Ascending aorta (tissue), 2 donors: ENCODE measurements at regions not wholly inside any gene's neighbourhood (a gene's known extent, or its start where the extent isn't known, plus 50 kb on each side); places are given as distances from the start of the nearest gene placed in this dataset.
A peak's percentile ranks its signal among the peaks of the same experiment; 100 is the strongest.

Experiments used
- DNase-seq, 2 donors: peaks; one replicate each; pipeline ENCODE4 v3.0.0-alpha.2; 2019; ENCODE audit warnings: low spot score in 2 of 2
- H3K27ac ChIP-seq, 2 donors: fragments of 200-600 bp; sonication (generic); one replicate each; pipeline ENCODE4 v1.5.1; 2016 to 2017; ENCODE audit warnings: mild to moderate bottlenecking in 1 of 2
- H3K27me3 ChIP-seq: fragments of 200-600 bp; sonication (generic); one replicate; pipeline ENCODE4 v1.5.1; 2017
- H3K36me3 ChIP-seq, 2 donors: fragments of 200-600 bp; sonication (generic); one replicate each; pipeline ENCODE4 v1.5.1; 2016
- H3K4me1 ChIP-seq, 2 donors: fragments of 200-600 bp; sonication (generic); one replicate each; pipeline ENCODE4 v1.5.1; 2016 to 2017; ENCODE audit warnings: mild to moderate bottlenecking in 1 of 2
- H3K4me3 ChIP-seq, 2 donors: fragments of 200-600 bp; sonication (generic); one replicate each; pipeline ENCODE4 v1.5.1; 2016 to 2017; ENCODE audit warnings: mild to moderate bottlenecking in 1 of 2
- H3K9me3 ChIP-seq, 2 donors: fragments of 200-600 bp; sonication (generic); one replicate each; pipeline ENCODE4 v1.5.1; 2016
- intact Hi-C: fragments of 100-400 bp; cut with DNase I; formaldehyde crosslinking; loops from one replicate; pipeline ENCODE4 v1.15.1; 2023
- TF ChIP-seq, protein P1 (sequence below), 3 experiments: fragments of 200-600 bp in 2 of 3; fragments of 450-650 bp in 1 of 3; sonication (generic) in 2 of 3; IDR thresholded peaks; one replicate each; pipeline ENCODE4 v1.5.1; 2016 to 2019; ENCODE audit warnings: antibody characterized with exemption in 3 of 3, mild to moderate bottlenecking in 1 of 3, moderate library complexity in 1 of 3

DNA sequence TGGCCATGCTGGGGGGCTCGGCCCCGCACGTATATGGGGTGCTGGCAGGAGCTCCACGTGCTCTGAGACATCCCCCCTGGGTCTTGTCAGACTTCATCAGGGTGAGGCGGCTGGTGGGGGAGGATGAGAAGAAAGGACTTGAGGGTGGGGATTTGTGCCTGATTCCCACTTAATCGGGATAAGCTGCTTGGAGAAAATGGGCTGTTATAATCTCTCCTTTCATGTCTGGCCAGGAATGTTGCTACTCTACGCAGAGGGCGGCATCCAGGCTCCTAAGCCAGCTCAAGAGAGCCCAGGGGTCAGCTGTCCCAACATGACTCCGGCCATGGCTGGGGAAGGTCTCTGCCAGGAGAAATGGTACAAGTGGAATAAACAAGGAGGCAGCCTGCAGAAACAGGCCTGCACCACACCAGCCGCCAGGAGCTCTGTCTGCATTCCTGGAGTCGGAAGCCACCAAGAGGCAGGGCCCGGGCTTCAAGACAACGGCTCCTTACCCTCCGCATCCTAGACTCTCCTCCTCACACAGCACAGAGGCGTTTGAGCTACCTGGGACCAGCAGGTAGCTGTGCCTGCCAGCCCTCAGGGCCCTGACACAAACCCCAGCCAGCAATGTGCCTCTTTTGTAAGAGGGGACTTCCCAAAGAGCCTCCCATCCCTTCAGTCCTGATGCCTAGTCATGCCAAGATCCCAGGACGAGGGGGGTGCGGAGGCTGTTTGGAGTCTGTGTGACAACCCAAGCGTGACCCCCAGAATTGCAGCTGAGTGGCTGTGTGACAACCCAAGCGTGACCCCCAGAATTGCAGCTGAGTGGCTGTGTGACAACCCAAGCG lies 195.8 kb upstream of the DIO3 start:
- Histone ChIP-seq H3K9me3 (no peaks in the 10 kb centered on the region), H3K4me1 (peaks cover 0 to 12% of the 10 kb centered on the region in 2 donors), H3K27me3 (no peaks in the 10 kb centered on the region), H3K27ac (peak overlapping the region; percentile 63 to 79), H3K4me3 (peak overlapping the region in 1 of 2 donors; percentile 43), H3K36me3 (no peaks in the 10 kb centered on the region)
- TF ChIP-seq, protein P1, sequence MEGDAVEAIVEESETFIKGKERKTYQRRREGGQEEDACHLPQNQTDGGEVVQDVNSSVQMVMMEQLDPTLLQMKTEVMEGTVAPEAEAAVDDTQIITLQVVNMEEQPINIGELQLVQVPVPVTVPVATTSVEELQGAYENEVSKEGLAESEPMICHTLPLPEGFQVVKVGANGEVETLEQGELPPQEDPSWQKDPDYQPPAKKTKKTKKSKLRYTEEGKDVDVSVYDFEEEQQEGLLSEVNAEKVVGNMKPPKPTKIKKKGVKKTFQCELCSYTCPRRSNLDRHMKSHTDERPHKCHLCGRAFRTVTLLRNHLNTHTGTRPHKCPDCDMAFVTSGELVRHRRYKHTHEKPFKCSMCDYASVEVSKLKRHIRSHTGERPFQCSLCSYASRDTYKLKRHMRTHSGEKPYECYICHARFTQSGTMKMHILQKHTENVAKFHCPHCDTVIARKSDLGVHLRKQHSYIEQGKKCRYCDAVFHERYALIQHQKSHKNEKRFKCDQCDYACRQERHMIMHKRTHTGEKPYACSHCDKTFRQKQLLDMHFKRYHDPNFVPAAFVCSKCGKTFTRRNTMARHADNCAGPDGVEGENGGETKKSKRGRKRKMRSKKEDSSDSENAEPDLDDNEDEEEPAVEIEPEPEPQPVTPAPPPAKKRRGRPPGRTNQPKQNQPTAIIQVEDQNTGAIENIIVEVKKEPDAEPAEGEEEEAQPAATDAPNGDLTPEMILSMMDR (IDR thresholded peaks at IDR 0.05), result no peak
- intact Hi-C loops, result no loop called here
- DNase-seq, result no peak

DNA sequence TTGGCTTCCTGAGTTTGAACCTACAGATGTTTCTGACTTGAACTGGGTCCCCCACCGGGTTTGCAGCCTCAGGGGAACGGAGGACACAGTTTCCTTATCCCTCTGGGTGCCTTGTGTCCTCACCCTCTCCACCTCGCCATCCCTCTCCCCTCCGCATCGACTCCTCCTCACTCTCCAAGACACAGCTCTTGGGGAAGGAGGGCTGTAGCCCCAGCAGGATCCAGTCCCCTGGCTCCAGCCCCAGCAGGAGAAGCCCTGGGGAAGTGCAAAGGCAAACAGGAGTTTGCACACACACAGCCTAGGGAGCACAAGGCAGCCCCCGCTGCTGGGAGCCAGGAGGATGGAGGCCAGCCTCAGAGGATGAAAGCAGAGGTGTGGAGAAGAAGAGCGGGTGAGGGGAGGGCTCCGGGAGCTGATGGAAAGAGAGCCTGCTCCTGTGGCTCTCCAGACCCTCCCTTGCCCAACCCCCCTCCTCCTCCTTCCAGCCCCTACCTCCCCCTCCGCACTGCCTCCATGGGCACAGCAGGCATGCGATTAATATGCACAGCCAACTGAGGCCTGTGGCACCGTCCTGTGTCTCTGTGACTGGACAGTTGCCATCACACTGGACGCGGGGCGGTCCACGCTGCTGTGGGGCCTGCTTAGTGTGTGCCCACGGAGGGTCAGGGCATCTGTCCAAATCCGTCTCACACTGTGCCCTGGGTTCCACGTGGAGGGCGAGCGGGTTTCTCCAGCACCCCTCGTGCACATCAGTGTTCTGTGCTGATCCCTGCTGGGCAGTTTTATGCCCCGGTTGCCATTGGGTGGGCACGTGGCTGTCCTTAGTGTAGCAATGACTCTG lies 193.7 kb upstream of the DIO3 start:
- H3K4me3 ChIP-seq, result no peak overlapping the region
- H3K9me3 ChIP-seq, result no peaks in the 10 kb centered on the region
- H3K36me3 ChIP-seq, result no peaks in the 10 kb centered on the region
- peaks cover 0 to 12% of the 10 kb centered on the region in 2 donors for H3K4me1 ChIP-seq
- no peak for DNase-seq
- no peak overlapping the region for H3K27ac ChIP-seq
- intact Hi-C loops, result no loop called here
- TF ChIP-seq, protein P1 (IDR thresholded peaks at IDR 0.05), result no peak
- H3K27me3 ChIP-seq, result no peaks in the 10 kb centered on the region

DNA sequence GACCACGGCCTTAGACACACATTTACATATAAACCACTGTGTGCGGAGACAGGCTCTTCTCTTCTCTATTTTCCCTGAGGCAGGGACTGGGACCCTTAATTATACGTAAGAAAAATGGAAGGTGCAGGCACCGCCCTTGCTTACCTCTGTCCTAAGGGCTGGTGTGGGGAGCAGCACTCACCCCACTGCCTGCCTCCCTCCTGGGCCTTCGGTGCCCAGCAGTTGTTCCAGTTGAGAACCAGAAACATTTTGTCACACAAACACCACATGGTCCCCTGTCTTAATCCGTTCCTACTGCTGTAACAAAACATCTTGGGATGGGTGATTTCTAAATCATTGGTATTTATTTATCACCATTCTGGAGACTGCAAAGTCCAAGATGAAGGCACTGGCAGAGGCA lies 192.7 kb upstream of the DIO3 start:
- intact Hi-C loops, result no loop called here

DNA sequence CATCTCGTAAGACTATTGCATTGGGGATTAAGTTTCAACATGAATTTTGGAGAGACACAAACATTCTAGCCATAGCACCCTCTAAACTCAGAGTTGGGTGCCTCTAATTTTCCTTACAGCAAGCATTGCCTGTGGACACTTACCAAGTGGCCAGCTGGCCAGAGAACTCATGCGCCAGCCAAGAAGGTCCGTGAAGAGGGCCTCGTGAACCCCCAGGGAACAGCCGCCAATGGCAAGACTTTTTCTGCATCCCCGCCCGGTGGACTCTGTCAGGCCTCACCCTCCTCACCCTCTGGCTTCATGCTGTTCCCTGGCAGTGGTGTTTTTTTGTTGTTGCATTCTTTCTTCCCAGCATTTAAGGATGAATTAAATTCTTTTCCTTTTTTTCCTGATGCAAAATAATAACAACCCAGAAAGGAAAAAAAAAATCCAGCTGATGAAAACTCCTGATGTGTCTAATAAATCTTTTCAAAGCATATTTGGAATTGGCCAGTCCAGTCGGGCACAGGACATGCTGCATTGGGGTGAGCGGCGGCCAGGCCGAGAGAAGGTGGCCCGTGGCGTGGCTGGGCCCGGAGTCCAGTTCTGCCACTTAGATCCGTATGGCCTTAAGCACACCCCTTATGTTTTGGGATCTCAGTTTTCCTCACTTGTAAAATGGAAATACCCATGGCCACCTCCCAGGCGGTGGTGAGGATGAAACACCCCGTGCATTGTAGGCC lies 191.9 kb upstream of the DIO3 start:
- intact Hi-C loops, result no loop called here
- TF ChIP-seq, protein P1 (IDR thresholded peaks at IDR 0.05), result no peak

More for the DNA sequence above, 192.7 kb upstream of the DIO3 start:
- no peak overlapping the region for H3K4me3 ChIP-seq
- peaks cover 0 to 12% of the 10 kb centered on the region in 2 donors for H3K4me1 ChIP-seq
- no peak for DNase-seq
- H3K36me3 ChIP-seq, result no peaks in the 10 kb centered on the region
- no peak overlapping the region for H3K27ac ChIP-seq
- TF ChIP-seq, protein P1 (IDR thresholded peaks at IDR 0.05), result no peak
- no peaks in the 10 kb centered on the region for H3K9me3 ChIP-seq
- H3K27me3 ChIP-seq, result no peaks in the 10 kb centered on the region

DNA sequence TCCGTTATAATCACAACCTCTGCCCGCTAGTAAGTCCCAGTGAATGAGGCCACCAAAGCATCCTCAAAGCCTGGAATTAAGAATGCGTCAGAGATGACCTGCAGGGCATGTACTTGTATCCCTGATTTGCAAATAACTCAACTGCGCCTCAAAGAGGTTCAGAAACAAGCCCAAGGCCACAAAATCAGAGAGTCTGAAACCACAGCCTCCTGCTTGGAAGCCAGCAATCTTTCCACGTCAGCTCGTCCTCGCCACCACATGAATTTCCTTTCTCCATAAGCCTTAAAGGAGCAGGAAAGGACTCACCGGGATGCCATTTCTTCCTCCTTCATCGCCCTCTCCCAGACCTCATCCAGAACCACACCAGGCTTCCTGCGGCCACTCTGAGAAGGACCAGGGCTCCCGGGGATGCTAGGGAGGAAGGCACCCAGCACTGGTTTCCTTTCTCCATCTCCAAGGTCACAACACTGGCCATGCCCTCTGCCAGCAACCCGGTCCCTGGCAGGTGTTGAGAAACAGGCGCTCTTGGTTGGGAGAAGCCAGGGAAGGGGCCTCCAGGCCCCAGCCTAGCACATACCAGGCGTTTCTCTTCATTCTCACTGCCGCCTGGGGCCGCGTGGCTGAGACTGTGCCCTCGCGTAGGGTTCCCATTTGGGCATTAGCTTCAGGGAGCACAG lies 191.2 kb upstream of the DIO3 start:
- Histone ChIP-seq H3K4me3 (no peak overlapping the region), H3K4me1 (peaks cover 0 to 4% of the 10 kb centered on the region in 2 donors), H3K27me3 (no peaks in the 10 kb centered on the region), H3K27ac (no peak overlapping the region), H3K9me3 (no peaks in the 10 kb centered on the region), H3K36me3 (no peaks in the 10 kb centered on the region)
- TF ChIP-seq, protein P1 (IDR thresholded peaks at IDR 0.05), result no peak
- intact Hi-C loops, result no loop called here
- DNase-seq, result no peak

More for the DNA sequence above, 191.9 kb upstream of the DIO3 start:
- Histone ChIP-seq H3K36me3 (no peaks in the 10 kb centered on the region), H3K9me3 (no peaks in the 10 kb centered on the region), H3K4me3 (no peak overlapping the region), H3K27ac (no peak overlapping the region), H3K27me3 (no peaks in the 10 kb centered on the region), H3K4me1 (peaks cover 0 to 7% of the 10 kb centered on the region in 2 donors)
- DNase-seq, result no peak
